T-helper 2 cell treated with Interferon-gamma antibody and Interleukin-4, amounts not matched to agents 100 ng/mL and 5 ng/mL, for 36 hours (primary cell): ENCODE measurements at regions not wholly inside any gene's neighbourhood (a gene's known extent, or its start where the extent isn't known, plus 50 kb on each side); places are given as distances from the start of the nearest gene placed in this dataset.

Source experiments
- intact Hi-C: fragments of 100-400 bp; cut with micrococcal nuclease; formaldehyde crosslinking; loops from one replicate; pipeline ENCODE4 v1.15.1; 2023

- intact Hi-C loops, result no loop called here
Measured at GRCh38 chr11:116452461-116452860, 320.3 kb downstream of the BUD13 start.

GRCh38 chr11:116449522-116449921, 323.3 kb downstream of the BUD13 start:
- intact Hi-C loops, result no loop called here

GRCh38 chr11:116446048-116446941, 326.5 kb downstream of the BUD13 start:
- intact Hi-C loops, result no loop called here

DNA sequence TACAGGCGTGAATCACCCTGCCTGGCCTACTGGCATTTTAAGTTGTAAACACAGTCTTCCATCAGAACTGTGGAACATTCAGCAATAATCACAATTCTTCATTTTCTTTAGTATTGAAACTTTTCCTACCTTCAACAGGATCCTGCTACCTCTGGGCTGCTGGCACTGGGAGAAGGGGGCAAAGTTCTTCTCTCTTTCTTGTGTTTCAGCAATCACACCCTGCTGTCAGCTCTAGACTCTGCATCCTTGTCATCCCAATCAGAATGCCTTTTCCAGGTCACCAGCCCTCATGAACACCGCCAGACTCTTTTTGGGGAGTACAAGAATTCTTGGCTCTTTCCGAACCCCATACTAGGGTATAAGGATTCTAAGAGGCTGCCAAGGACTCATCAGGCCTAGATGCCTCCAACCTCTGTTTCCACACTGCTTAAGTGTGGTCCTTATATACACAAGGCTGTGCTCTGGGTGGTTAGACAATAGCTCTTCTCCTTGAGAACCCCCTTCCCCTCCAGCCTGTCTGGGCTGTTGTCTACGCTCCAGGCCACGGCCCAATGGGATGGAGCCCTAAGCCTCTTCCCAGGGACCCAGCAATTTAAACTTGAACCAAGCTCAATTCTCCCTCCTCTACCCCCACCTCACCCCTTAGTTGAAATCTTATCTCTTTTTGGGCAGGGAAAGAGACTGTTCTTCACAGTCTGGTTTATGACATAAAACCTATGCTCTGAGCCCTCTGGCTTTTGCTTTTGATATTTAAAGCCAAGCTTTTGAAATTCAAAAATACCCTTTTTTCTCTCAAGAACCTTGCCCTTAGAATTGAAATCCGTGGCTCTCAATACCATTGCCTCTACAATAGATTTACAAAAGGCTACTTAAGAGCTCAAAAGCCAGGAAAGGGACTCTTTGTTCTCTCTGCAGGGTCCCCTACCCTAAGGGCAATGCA, 327.4 kb downstream of the BUD13 start:
- intact Hi-C loops, result no loop called here

DNA sequence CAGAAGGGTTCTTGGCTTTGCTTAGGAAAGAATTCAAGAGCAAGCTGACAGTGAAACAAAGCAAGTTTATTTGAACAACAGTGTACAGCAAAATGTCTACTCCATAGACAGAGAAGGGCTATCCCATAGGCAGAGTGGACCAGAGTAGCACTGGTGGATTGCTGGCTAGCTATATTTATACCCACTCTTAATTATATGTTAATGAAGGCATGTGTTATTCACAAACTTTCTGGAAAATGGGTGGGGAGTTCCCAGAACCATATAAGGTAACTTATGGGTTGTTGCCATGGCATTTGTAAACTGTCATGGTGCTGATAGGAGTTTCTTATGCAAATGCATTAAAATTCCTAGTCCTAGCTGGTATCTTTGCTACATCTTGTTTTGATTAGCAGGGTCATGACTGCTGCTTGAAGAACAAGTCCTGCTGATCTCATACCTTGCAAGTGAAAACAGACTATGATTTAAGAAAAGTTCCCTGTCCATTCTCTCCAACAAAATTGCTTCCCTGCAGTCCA, 330.5 kb downstream of the BUD13 start:
- intact Hi-C loops, result no loop called here

DNA sequence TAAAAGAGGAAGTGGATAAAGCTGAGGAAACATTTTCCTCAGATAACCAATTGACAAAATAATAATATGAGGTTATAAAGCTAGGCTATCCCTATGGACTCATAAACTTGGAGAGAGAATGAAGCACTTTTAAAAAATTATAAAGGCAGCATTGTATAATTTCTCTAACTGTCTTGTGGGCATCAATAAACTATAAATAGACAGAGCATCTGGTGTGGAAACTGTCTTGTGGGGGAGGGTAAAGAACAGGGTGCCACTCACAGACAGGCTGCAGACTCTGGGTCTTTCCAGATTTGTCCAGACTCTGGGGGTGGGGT, 333.5 kb downstream of the BUD13 start:
- intact Hi-C loops, result no loop called here

GRCh38 chr11:116438651-116439360, 334.0 kb downstream of the BUD13 start:
- intact Hi-C loops, result no loop called here

GRCh38 chr11:116434986-116435385, 337.8 kb downstream of the BUD13 start:
- intact Hi-C loops, result no loop called here

GRCh38 chr11:116432301-116432700, 340.5 kb downstream of the BUD13 start:
- intact Hi-C loops, result no loop called here

DNA sequence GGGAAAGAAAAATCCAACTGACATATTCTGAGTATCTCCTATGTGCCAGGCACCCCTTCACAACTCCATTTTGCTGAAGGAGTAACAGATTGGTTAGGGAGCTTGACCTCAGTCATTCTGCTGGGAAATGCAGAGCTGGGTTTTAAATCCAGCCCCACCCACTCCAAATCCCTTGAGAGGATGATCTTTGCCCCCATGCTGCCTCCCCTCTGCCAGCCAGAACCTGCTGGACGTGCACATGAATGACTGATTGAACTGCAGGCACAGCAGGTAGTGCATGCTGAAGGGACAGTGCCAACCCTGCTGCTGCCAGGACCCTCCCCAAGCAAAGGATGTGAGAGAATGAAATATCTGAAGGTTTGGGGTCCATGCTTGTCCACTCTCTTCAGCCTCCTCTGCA, 340.9 kb downstream of the BUD13 start:
- intact Hi-C loops, result no loop called here

GRCh38 chr11:116428638-116428975, 344.2 kb downstream of the BUD13 start:
- intact Hi-C loops, result no loop called here

- intact Hi-C loops, result no loop called here
Measured at GRCh38 chr11:116427903-116428637, 344.7 kb downstream of the BUD13 start.

GRCh38 chr11:116427337-116427902, 345.4 kb downstream of the BUD13 start:
- intact Hi-C loops, result no loop called here

GRCh38 chr11:116426761-116427160, 346.0 kb downstream of the BUD13 start:
- intact Hi-C loops, result no loop called here

DNA sequence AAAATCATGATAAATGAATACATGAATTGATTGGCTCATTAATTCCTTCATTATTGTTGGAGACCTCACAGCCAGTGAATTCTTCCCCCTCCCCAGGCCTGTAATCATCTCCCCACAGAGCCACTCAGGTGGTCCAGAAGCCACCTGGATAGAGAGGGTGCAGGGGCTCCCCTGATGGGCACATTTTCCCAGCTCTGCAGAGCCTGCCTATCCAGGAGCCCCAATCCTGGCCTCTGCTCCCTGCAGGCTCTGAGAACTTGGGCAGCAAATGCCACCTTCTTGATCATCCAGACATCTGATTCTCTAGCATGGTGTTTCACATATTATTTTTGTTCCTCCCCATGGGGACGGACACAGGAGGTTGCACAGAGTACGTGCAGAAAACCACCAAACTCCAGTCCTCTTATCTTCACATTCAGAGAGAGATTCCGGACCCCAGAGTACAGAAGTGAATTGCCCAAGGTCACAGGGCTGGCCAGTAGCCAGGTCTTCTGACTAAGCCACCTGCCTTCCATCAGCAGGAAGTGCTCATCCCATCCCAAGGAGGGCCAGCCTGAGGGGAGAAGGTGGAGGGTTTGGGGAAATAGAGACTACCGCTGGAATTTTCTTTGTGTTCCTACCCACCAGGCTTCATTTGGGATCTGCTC, 348.0 kb downstream of the BUD13 start:
- intact Hi-C loops, result no loop called here

DNA sequence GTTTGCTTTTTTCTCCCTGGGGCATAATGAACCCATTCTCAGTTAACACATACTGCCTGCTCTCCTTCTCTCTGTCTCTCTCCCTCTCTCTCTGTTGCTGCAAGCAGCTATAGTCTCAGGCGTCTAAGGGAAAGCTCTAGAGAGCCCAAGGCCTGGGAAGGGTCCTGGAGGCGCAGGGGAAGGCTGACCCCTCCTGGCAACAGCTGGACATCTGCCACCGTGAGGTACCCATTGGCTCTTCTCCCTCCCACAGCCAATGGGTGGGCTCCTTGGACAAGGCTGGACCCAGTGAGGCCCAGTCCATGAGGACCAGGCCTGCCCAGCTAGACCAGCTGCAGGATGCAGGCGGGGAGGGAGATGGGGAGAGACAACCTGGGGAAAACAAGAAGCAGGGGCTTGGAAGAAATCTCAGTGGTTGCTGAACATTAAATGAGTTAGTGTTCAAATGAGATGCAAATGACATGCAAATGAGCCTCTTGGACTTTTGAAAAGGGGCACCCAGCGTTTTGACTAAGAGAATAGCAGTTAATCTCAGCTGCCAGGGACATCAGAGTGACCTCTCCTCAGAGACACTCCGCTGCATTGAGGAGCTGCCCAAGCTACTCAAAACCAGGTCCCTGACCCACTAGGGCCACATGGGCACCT, 349.7 kb downstream of the BUD13 start:
- intact Hi-C loops, result no loop called here

GRCh38 chr11:116422556-116422955, 350.2 kb downstream of the BUD13 start:
- intact Hi-C loops, result no loop called here

DNA sequence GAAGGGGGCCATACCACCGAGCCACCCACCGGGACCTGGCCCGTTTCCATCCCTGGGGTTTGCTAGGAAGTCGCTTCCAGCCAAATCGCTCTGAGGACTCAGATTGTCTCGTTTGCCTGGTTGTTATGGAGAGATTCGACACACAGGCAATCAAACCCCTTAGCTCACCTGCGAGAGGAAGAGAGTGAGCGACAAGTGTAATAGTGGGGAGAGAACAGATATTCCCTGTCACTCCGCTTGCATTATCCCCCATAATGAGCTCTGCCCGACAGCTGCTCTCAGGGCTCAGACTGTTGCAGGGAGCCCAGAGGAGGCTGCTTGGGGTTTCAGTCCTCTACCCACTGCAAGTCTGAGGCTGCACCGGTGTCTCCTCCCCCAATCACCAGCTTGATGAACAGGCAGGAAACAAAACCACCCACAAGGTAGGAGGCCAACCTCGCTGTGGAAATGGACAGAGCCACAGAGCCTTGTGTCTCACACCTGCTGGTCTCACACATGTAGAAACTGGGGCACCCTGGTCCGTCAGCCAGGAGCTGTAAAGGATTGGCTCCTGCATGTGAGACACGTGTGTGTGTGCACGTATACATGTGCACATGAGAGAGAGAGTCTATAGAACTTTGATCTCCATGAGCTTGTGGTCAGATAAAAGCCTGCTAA, 351.1 kb downstream of the BUD13 start:
- intact Hi-C loops, result no loop called here
